HG02852 (cell line): ENCODE measurements at regions not wholly inside any gene's neighbourhood (a gene's known extent, or its start where the extent isn't known, plus 50 kb on each side); places are given as distances from the start of the nearest gene placed in this dataset.

Experiments
- ATAC-seq: cut with Tn5 transposase; IDR thresholded peaks from one replicate; pipeline ENCODE4 v1.9.1; 2021; ENCODE audit warnings: mild to moderate bottlenecking, moderate library complexity; ENCODE audit not compliant: unreplicated experiment

DNA sequence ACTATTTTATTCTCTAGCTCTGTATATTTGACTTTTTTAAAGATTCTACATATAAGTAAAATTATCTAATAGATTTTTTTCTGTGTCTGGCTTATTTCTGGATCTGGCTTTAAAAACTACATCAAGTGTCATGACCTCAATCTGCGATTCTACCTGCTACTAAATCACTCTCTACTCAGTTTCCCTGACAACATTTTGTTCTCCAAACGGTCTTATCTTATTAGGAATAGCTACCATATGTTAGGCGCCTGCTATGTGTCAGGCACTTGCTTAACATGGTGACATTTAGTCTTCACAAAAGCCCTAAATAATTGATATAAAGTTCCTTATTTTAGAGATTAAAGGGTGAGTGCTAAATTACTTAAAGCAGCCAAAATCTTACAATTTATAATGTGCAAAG, 1362.9 kb upstream of the FLRT2 start:
- ATAC-seq, result no peak

DNA sequence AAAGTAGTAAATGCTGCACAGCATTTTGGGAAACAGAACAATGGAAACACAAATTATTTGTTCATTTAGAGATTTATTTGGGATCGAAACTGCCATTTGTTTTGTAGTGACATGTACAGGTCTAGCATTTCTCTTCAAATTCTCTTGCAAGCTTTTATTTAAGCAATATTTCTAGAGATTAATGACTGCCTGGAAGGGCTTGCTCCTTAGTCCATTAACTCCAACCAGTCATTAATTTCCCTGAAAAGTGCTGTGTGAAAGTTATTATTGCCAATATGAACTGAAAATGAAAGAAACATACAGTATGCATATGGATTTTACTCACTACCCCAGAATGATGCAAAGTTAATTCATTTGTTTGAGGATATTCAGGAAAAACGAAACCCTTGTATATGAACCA, 1349.6 kb upstream of the FLRT2 start:
- ATAC-seq, result no peak

DNA sequence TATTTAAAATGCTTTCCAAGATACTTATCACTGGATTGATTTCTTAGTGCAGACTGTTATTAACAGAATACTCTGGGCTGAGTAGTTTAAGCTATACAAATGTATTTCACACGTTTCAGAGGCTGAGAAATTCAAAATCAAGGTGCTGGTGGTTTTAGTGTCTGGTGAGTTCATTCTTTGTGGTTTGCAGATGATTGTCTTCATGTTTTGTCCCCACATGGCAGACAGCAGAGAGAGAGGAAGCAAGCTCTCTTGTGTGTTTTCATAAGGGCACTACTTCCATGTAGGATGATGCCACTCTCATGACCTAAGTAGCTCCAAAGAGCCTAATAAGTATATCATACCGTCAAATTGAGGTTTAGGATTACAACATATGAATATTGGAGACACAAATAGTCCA, 1348.9 kb upstream of the FLRT2 start:
- no peak for ATAC-seq

DNA sequence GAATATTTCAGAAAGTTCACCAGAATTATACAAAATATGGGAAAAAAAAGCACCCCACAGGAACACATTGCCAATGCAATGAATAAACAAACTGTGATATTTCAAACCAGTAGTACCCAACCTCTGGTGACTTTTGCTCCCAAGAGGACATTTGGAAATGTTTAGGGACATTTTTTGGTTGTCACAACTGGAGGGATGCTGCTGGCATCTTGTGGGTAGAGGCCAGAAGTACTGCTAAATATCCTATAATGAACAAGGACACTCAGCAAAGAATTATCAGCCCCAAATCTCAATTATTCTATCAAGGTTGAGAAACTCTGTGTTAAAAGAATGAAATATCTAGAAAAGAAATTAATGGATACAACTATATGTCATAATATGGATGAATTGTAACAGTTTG, 1334.4 kb upstream of the FLRT2 start:
- ATAC-seq, result no peak

DNA sequence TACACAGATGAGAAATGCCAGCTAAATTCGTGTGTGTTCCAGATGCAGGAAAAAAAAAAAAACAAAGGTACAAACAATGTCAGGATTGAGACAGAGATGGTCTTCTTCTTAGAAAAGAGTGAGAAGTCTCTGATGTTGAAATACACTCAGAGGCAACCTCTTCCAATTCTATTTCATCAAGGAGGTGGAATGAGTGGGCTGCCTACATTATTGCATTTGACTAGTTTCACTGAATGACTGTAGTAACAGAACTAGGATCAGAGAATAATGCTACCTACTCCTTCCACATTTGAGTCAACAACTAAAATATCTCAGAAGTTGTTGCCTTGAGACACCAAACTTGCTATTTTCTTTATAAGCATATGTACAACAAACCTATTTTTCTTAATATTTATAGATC, 1332.2 kb upstream of the FLRT2 start:
- no peak for ATAC-seq

DNA sequence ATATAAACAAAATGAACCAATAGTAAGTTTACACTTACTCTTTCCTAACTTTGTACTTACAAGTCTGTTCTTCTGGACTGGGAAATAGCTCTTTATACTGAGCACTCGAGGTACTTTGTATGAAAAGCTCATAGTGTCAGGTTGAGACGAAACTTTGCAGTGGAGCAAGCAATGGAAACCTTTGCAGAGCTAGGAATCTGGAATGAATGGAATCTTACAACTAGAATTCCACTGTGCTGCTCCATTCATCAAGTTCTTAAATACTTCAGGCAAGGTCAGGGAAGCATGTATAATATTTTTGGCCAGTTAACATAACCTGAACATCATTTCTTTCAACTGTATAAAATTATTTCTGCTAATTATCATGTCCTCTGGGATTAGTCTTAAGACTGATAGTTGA, 1327.5 kb upstream of the FLRT2 start:
- no peak for ATAC-seq

DNA sequence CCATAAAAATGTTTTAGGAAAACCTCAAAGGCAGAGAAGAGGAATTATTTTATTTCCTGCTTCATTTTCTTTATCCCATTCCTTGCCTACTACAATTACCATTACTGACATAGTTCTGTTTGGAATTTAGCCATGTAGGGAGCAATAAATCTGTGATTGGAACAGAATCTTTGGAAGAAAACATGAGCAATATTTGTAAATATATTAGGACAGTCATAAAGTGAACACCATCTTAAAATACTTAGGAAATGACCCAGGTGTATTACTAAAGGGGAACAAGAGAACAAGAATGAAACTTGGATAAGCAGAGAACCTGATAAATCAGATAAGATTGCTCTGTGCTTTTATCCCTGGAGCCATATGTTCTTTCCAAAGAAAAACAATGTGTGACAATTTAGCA, 1326.0 kb upstream of the FLRT2 start:
- ATAC-seq, result no peak

DNA sequence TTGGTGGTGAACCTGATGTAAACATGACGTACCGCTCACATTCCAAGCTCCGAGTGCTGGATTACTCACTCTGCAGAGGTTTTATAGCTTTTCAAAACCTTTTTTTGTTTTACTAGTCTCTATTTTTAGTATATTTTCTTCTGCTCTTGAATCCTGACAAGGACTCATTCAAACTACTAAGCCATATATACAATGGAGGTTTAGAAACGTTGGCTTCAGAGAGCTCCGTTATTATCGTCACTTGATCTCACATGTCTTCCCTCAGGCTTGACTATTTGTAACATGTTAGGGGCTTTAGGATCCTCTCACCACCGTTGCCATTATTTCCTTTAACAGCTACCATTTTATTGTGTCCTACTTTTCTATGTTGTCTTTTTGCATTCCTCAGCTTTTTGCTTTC, 1321.5 kb upstream of the FLRT2 start:
- no peak for ATAC-seq

DNA sequence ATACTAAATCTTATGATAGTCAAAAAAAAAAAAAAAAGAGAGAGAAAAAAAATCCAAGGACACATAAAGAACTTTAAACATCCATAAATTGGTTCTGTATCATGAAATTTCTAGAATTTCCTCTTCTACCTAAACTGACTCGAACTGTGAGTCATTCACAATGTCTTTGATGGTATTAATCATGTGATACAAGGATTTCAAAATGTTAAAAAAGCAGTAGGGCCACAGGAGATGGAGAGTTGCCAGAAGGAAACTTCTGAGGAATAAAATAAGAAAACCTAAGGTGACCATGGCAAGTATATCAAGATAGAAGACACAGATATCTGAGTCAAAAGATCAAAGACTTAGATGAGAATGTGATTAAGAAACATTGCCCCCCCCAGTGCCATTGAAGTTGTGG, 1320.9 kb upstream of the FLRT2 start:
- no peak for ATAC-seq

DNA sequence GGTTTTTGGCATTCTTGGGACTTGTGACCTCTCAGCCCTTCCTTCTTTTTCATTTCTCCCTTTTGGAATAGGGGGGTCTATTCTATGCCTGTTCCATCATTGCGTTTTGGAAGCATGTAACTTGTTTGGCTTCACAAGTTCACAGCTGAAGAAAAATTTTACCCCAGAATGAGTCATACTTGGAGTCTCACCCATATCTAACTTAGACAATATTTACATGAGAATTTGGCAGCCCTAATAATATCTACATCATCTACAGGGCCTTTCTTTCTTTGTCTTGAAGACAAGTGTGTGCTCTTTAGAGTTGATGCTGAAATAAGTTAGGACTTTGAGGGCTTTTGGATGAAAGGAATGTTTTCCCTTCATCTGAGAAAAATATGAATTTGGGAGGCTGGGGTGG, 1312.9 kb upstream of the FLRT2 start:
- ATAC-seq, result no peak

DNA sequence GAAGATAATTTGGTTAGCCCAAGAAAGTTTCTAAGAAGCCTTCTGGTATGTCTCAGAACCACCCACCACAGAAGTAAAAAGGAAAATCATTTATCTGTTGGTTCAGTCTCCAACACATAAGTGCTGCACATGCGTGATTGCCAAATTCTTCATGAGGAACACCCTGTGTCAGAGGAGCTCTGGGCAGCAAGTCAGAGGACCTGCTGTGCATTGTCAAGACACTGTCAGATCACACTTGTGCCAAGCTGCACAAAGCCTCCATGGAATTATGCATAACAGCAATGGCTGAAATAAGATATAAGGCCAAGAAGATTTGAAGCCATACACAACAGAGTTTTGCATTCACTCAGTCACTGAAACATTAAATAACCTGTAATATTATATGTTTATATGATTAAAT, 1304.7 kb upstream of the FLRT2 start:
- no peak for ATAC-seq

DNA sequence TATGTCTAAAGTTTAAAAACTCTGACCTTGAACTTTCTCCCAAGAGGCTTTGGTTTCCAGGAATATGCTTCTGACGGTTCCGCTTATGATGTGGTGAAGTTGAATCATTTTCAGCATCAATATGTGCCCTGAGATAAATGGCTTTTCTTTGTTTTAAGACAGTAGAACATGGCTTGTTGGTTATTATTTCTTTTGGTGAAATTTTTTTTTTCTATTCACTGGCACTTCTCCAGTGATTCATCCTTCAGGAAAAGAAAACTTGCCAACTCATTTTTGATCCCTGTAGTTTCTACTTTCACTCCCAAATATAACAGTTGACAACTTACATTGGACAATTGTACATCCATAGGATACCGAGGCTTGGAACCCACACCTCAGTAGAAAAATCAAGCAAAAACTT, 1301.2 kb upstream of the FLRT2 start:
- no peak for ATAC-seq

DNA sequence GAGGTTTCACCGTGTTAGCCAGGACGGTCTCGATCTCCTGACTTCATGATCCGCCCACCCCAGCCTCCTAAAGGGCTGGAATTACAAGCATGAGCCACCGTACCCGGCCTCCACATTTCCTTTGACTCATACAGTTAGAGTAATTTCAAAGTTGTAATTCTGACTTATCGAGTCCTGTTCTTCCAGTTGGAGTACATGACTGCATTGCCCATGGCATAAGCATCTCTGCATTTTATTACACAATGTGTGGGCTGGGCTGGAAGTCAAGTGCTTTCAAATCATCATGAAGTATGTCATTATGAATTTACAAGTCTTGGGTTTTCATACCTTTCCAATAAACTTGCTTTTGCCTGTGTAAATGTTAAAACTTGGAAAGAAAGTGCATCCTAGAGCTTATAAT, 1295.7 kb upstream of the FLRT2 start:
- no peak for ATAC-seq

DNA sequence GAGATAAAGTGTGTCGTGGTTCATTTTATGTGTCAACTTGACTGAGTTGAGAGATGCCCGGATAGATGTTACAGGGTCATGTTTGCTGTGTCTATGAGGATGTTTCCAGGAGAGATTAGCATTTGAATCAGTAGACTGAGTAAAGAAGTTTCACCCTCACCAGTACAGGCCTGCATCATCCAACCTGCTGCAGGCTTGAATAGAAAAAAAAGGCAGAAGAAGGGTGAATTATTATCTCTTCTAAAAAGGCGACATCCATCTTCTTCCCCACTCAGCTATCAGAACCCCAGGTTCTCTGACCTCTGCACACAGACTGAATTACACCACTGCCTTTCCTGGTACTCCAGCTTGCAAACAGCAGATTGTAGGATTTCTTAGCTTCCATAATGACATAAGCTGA, 1293.7 kb upstream of the FLRT2 start:
- ATAC-seq, result no peak

DNA sequence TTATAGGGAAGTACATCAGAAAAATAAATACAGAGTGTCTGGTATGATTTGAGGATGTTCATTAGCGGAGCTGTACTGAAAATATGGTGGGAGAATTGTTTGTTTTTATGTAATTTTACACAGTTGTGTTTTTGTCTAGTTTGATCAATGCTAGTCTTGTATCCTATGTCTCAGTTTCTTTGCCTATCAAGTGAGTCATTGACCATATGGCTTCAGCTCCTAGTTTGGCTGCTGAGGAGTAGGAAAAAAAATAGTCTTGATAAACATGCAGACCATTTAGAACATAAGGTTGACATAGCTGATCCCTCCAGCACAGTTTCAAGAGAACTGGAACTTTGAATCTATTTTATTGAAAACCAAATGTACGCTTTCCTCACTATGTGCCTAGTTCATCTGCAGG, 1292.1 kb upstream of the FLRT2 start:
- ATAC-seq, result no peak

DNA sequence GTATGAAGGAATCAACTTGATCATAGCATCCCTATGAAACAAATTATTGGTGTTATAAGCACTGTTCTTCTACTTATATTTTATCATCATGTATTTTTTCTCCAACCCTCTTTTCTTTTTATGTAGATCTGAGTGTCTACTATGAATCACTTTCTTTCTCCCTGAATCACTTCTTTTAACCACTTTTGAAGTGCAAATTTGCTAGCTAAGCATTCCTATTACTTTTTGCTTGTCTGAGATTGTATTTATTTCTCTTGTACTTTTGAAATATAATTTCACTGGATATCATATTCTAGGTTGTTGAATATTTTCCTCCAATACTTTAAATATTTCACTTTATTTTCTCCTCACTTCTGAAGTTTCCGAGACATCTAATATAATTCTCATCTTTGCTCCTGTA, 1282.3 kb upstream of the FLRT2 start:
- no peak for ATAC-seq

DNA sequence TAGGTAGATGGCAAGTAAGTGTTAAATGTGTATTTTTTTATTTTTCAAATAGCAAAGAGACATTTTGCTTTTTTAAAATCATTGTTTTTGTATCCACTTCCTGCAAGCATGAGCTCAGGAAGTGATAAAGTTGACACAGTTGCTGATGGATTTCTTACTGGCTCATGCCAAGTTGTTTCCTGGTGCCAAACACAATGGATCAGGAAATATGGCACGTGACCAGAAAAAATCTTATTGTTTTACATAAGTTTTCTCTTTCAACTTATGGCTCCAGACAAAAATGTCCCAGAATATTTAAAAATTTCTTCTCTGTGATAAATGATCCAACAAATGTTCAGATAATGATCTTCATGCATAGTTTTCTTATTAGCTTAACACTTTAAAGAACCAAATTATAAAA, 1279.1 kb upstream of the FLRT2 start:
- ATAC-seq, result no peak

DNA sequence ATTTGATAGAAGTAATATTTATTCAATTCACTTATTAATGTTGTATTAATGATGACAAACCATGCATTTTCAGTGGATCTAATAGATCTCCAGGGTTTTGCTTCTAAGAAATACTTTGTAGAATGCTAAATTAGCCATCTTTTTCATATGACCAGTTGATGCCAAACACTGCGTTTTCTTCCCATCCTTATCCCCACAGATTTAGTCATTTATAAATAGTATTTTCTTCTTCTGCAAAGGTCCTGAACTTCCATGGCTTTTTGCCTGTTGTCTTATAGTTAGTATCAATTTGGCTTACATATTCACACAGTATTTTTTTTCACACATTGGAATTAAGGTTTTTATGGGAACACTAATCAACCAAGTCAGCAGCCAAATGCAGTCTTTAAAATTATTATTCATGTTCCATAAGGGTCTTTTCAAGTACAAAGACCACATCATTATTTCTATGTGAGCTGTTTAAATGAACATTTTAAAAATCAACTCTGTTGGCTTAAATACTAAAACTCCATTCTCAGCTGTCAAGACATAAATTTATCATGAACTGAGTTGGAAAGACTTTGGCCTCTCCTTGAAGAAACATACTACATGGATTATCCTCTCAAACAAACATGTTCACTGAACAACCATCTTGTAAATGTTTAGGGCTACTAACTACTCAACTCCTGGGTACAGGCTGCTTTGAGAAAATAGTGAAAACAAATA, 1278.4 kb upstream of the FLRT2 start:
- ATAC-seq, result no peak

DNA sequence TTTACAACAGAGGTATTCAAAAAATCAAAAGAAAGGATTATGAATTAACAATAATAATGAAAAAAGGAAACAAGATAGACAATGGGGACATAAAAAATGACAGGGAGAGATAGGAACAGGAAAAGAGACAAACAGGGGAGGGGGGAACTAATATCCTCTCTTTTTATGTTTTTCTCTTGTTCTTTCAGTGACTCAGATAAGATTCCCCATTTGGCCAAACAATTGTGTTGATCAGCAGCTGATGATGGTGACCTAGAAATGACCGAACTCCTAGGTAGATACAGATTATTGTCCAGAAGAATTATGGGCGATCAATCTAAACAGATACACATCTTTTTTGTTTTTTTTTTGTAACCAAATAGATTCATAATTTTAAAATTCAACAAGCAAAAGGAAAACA, 1277.2 kb upstream of the FLRT2 start:
- ATAC-seq, result no peak

DNA sequence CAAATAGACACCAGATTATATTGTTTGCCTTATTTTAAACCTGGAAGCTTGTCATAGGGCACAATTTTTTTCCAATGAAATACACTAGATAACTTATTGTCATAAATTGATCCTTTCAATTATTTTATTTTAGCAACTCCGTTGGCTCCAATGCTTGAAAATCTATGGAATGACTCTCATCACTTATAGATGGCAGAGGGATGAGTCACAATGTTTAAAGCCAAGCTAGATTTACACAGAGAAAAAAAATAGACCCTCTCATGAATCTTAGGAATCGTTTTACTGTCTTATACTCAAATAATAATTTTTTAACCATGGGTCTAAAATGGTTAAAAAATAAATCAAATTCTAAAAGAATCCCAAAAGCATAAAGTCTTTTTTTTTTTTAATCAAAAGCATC, 1276.6 kb upstream of the FLRT2 start:
- ATAC-seq, result no peak

DNA sequence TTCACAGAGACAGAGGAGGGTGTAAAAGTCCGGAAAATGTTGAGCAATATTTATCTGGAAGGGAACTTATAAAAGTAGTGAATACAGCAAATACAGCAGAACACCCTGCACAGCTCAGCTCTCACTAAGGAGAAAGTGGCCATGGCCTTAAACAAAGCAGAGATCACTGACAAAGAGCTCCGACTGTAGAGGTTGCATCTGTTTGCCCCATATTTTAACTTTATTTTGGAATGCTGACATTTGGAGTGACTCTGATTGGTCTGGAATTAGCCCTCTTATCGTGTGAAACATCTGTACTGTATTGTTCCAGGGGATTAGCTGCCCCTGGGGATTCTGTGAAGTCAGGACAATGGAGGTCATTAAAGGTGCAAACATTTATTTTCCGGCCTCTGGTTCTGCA, 1275.7 kb upstream of the FLRT2 start:
- no peak for ATAC-seq

DNA sequence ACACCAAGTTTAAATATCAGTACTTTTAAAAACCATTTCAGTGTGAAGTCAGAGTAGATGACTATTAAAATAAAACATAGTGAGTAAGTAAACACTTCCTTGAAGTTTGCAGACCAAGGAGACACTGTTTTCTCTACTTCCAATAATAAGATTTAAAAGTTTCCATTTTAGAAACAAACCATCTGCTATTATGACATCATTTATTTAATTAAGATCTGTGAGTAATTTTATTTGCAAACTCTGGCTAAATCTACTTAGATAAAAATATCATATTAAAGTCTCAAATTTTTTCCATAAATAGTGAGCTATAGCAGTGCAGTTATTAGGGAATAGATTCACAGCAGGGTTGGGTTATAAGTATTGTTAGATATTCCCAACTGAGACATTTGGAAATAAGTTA, 1267.0 kb upstream of the FLRT2 start:
- ATAC-seq, result no peak

DNA sequence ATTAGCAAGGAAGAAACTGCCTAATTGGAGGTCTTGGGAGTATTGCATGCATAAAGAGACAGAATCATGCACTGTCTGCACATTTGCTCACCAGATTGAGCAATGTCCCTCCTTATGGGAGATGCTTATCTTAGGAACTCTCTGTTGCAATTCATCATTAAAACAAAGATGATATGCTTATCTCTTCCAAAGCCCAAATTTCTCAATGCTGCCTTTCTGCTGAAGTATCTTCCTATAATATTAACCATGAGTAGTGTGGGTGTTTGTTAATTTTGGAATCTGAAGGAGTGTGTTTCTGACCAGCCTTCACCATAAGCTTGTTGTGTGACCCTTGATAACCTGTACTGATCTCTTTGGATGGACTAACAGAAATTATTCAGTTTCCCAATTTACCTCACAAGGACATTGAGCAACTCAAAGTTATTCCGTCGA, 1257.6 kb upstream of the FLRT2 start:
- ATAC-seq, result no peak

DNA sequence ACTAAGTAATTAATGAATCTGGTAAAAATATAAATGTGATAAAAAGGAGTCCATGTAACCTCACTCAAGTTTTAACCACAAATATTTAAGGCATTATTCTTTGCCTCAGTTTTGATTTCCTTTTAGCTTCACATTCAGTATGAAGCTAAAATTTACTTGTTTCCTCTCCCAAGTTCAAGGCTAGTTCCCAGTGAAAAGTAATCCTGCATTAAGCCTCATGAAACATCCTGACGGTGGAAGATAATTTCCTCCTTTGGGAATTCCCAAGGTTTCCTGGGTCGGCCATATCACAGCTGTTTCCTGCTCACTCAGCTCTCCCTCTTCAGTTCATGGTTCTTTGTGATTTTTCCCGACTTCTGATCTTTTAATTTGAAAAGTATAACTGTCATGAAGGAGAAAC, 1256.8 kb upstream of the FLRT2 start:
- ATAC-seq, result no peak
